ENCODE measurements at regions not wholly inside any gene's neighbourhood (a gene's known extent, or its start where the extent isn't known, plus 50 kb on each side); places are given as distances from the start of the nearest gene placed in this dataset.

DNA sequence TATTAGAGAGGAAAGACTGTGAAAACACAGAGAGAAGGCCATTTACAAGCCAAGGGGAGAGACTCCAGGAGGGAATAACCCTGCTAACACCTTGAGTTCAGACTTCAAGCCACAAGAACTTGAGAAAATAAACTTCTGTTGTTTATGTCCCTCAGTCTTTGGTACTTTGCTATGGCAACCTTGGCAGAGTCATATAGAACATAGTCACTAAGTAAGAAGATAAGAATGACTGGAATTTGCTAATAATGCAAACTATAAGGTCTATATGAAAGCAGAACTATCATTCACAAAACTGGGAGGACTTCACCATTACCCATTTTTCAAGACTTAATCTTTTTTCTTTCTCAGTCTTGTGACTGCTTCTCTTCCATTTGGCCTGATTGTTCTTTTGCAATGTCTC, 767.3 kb upstream of the ADAMTS5 start:
- no peak for DNase-seq
- no peak overlapping the region for H3K27ac ChIP-seq
- no peak for ATAC-seq

DNA sequence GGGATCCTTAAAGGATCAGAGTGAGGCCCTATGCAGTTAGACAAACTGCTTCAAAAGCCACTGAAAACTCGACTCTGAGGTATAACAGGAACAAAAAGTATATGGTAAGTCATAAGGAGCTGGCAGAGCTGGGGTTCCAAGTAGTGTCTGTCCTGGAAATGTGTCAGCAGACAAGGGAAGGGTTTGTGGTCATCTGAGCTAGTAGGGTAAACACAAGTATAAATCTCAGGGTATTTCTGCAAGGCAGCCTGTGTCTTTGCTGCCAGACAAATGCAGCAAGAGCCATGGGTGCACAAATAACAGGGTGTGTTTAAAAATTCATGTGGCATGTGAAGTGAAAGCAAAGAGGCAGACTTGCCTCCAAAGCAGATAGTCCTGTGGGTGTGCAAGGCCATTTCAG, 759.0 kb upstream of the ADAMTS5 start:
- TF ChIP-seq, protein P1, sequence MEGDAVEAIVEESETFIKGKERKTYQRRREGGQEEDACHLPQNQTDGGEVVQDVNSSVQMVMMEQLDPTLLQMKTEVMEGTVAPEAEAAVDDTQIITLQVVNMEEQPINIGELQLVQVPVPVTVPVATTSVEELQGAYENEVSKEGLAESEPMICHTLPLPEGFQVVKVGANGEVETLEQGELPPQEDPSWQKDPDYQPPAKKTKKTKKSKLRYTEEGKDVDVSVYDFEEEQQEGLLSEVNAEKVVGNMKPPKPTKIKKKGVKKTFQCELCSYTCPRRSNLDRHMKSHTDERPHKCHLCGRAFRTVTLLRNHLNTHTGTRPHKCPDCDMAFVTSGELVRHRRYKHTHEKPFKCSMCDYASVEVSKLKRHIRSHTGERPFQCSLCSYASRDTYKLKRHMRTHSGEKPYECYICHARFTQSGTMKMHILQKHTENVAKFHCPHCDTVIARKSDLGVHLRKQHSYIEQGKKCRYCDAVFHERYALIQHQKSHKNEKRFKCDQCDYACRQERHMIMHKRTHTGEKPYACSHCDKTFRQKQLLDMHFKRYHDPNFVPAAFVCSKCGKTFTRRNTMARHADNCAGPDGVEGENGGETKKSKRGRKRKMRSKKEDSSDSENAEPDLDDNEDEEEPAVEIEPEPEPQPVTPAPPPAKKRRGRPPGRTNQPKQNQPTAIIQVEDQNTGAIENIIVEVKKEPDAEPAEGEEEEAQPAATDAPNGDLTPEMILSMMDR (IDR thresholded peaks at IDR 0.05): no peak
- TF ChIP-seq POLR2A (IDR thresholded peaks at IDR 0.05): no peak
- ATAC-seq (no peak), DNase-seq (no peak)
- Histone ChIP-seq H3K36me3 (replicated peaks in 1 of 2; ENCODE audit: insufficient read depth in 1 of 2, low read depth in 2 of 2) (no peaks in the 10 kb centered on the region), H3K27me3 (no peaks in the 10 kb centered on the region), H3K4me3 (no peak overlapping the region), H3K9me3 (no peaks in the 10 kb centered on the region), H3K27ac (no peak overlapping the region), H3K4me1 (no peaks in the 10 kb centered on the region)
- 33 to 63% methylated on average over 1 of the region's 1 CpG for WGBS, 2 donors
- intact Hi-C loops (cut with DNase I): no loop called here

More for the DNA sequence above, 767.3 kb upstream of the ADAMTS5 start:
- H3K36me3 ChIP-seq (replicated peaks in 1 of 2; ENCODE audit: insufficient read depth in 1 of 2, low read depth in 2 of 2): no peaks in the 10 kb centered on the region
- H3K27me3 ChIP-seq: no peaks in the 10 kb centered on the region
- intact Hi-C loops (cut with DNase I): no loop called here
- H3K9me3 ChIP-seq: no peaks in the 10 kb centered on the region
- H3K4me1 ChIP-seq: no peaks in the 10 kb centered on the region
- TF ChIP-seq, protein P1 (IDR thresholded peaks at IDR 0.05): no peak
- TF ChIP-seq POLR2A (IDR thresholded peaks at IDR 0.05): no peak
- no peak overlapping the region for H3K4me3 ChIP-seq

DNA sequence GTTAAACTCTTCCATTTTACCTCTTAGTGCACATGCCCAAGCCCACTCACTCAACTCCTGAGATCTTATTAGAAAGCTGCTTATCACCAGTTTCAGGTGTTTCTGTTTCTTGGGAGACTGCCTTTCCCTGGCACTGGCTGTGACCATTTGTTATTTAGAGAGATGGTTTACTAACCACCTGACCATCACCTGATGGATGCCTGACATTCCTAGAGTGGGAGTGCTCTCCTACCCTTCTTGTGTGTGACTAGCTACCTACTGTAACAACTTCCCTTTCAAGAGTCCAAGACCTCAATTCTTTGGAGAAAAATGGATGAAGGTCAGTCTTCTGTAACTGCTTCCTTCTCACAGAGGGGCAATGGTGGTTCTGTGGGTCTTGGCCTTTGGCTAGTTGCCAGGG, 755.2 kb upstream of the ADAMTS5 start:
- Histone ChIP-seq H3K4me3 (no peak overlapping the region), H3K36me3 (replicated peaks in 1 of 2; ENCODE audit: insufficient read depth in 1 of 2, low read depth in 2 of 2) (no peaks in the 10 kb centered on the region), H3K4me1 (no peaks in the 10 kb centered on the region), H3K9me3 (no peaks in the 10 kb centered on the region), H3K27ac (no peak overlapping the region), H3K27me3 (no peaks in the 10 kb centered on the region)
- DNase-seq (no peak), ATAC-seq (no peak)
- TF ChIP-seq, protein P1 (IDR thresholded peaks at IDR 0.05): no peak
- no peak for TF ChIP-seq POLR2A (IDR thresholded peaks at IDR 0.05)
- intact Hi-C loops (cut with DNase I): no loop called here

GRCh38 chr21:27721675-27722074, 754.8 kb upstream of the ADAMTS5 start:
- Histone ChIP-seq H3K27me3 (no peaks in the 10 kb centered on the region), H3K36me3 (replicated peaks in 1 of 2; ENCODE audit: insufficient read depth in 1 of 2, low read depth in 2 of 2) (no peaks in the 10 kb centered on the region), H3K4me3 (no peak overlapping the region), H3K9me3 (no peaks in the 10 kb centered on the region), H3K4me1 (no peaks in the 10 kb centered on the region), H3K27ac (no peak overlapping the region)
- intact Hi-C loops (cut with DNase I): no loop called here
- TF ChIP-seq, protein P1 (IDR thresholded peaks at IDR 0.05): no peak
- TF ChIP-seq POLR2A (IDR thresholded peaks at IDR 0.05): no peak
- no peak for DNase-seq
- WGBS, 2 donors: 13 to 24% methylated on average over 2 of the region's 2 CpGs
- no peak for ATAC-seq

DNA sequence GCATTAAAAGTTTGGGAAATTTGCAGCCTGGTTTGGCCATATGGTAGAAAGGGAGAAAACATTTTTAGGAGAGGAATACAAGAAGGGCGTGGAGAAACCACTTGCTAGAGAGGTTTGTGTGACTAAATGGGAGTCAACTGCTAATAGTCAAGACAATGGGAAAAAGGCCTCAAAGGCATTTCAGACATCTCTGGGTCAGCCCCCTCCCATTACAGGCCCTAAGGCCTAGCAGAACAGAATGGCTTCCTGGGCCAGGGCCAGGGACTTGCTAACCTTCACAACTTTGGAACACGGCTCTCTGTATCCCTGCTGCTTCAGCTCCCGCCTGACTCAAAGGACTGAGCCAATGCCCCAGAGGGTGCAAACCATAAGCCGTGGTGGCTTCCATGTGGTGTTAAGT, 752.3 kb upstream of the ADAMTS5 start:
- Histone ChIP-seq H3K4me1 (no peaks in the 10 kb centered on the region), H3K4me3 (no peak overlapping the region), H3K27me3 (no peaks in the 10 kb centered on the region), H3K27ac (no peak overlapping the region), H3K9me3 (no peaks in the 10 kb centered on the region), H3K36me3 (replicated peaks in 1 of 2; ENCODE audit: insufficient read depth in 1 of 2, low read depth in 2 of 2) (no peaks in the 10 kb centered on the region)
- DNase-seq (no peak), ATAC-seq (no peak)
- TF ChIP-seq, protein P1 (IDR thresholded peaks at IDR 0.05): no peak
- no peak for TF ChIP-seq POLR2A (IDR thresholded peaks at IDR 0.05)
- 84 to 87% methylated on average over 4 of the region's 4 CpGs for WGBS, 2 donors
- intact Hi-C loops (cut with DNase I): no loop called here
